ENCODE measurements at regions not wholly inside any gene's neighbourhood (a gene's known extent, or its start where the extent isn't known, plus 50 kb on each side); places are given as distances from the start of the nearest gene placed in this dataset.

GRCh38 chr3:150273396-150273795 is 134.7 kb upstream of the TSC22D2 start:
- Histone ChIP-seq H3K4me3 (ENCODE audit: control extremely low read depth in 1 of 5, extremely low read depth in 1 of 5, insufficient read depth in 1 of 5, low read depth in 2 of 5, low read length in 4 of 5) (no peak overlapping the region), H3K9ac (ENCODE audit: low read length) (no peak overlapping the region), H3K4me1 (ENCODE audit: control insufficient read depth in 2 of 2, insufficient read depth in 2 of 2, low read length in 2 of 2) (no peaks in the 10 kb centered on the region), H3K27me3 (replicated peaks in 1 of 4; ENCODE audit: control extremely low read depth in 1 of 4, control insufficient read depth in 3 of 4, insufficient read depth in 4 of 4, low read length in 3 of 4) (peaks cover 0 to 4% (median 1%) of the 10 kb centered on the region in 4 experiments), H3K4me2 (replicated peaks; ENCODE audit: low read depth, low read length, poor library complexity, severe bottlenecking) (no peak overlapping the region), H3K27ac (ENCODE audit: low read length in 2 of 2) (no peak overlapping the region), H3K9me3 (ENCODE audit: control extremely low read depth in 1 of 3, control insufficient read depth in 2 of 3, insufficient read depth in 1 of 3, low read length in 2 of 3) (no peaks in the 10 kb centered on the region), H3K79me2 (ENCODE audit: control insufficient read depth, insufficient read depth, low read length) (no peaks in the 10 kb centered on the region), H2AFZ (ENCODE audit: insufficient read depth, low read depth, low read length, poor library complexity, severe bottlenecking) (no peak overlapping the region), H3K36me3 (replicated peaks in 1 of 2; ENCODE audit: control extremely low read depth in 1 of 2, control insufficient read depth in 1 of 2, extremely low read depth in 1 of 2, insufficient read depth in 2 of 2, low read length in 1 of 2) (no peaks in the 10 kb centered on the region), H4K20me1 (ENCODE audit: control insufficient read depth, insufficient read depth, low read length, poor library complexity, severe bottlenecking) (no peaks in the 10 kb centered on the region)
- no peak overlapping the region for H3K27ac Mint-ChIP-seq
- CTCF ChIA-PET: interaction anchor here (0.9 kb wide), 1 partner anchor 43 kb away, joined by 3 read pairs; no protein-coding TSS in a partner anchor
- peaks cover 21% of the 10 kb centered on the region for H3K27me3 Mint-ChIP-seq
- ATAC-seq (ENCODE audit: low read depth): no peak
- DNase-seq: no peak
- no CpG with 5 or more reads among the region's 2 CpGs for WGBS (ENCODE audit: insufficient coverage)
- H3K4me3 Mint-ChIP-seq: no peak overlapping the region
- no peaks in the 10 kb centered on the region for H3K9me3 Mint-ChIP-seq (ENCODE audit: insufficient read depth)
- POLR2A ChIA-PET: no interaction called here
- no peaks in the 10 kb centered on the region for H3K4me1 Mint-ChIP-seq
- intact Hi-C loops (cut with micrococcal nuclease): no loop called here
- TF ChIP-seq CTCF (IDR thresholded peaks at IDR 0.05) (no peak), EZH2 (IDR thresholded peaks at IDR 0.05; ENCODE audit: borderline replicate concordance, insufficient read depth, low read depth, low read length, poor library complexity, severe bottlenecking) (no peak)

GRCh38 chr3:150271591-150271960 is 136.5 kb upstream of the TSC22D2 start:
- Mint-ChIP-seq H3K4me3 (no peak overlapping the region), H3K27me3 (peaks cover 13% of the 10 kb centered on the region), H3K27ac (no peak overlapping the region), H3K4me1 (no peaks in the 10 kb centered on the region), H3K9me3 (ENCODE audit: insufficient read depth) (no peaks in the 10 kb centered on the region)
- H2AFZ ChIP-seq (ENCODE audit: insufficient read depth, low read depth, low read length, poor library complexity, severe bottlenecking): no peak overlapping the region
- H3K4me3 ChIP-seq (ENCODE audit: control extremely low read depth in 1 of 5, extremely low read depth in 1 of 5, insufficient read depth in 1 of 5, low read depth in 2 of 5, low read length in 4 of 5): no peak overlapping the region
- peaks cover 0 to 3% (median 0%) of the 10 kb centered on the region in 4 experiments for H3K27me3 ChIP-seq (replicated peaks in 1 of 4; ENCODE audit: control extremely low read depth in 1 of 4, control insufficient read depth in 3 of 4, insufficient read depth in 4 of 4, low read length in 3 of 4)
- H3K9ac ChIP-seq (ENCODE audit: low read length): no peak overlapping the region
- ATAC-seq (ENCODE audit: low read depth) (no peak), DNase-seq (no peak)
- no peak overlapping the region for H3K4me2 ChIP-seq (replicated peaks; ENCODE audit: low read depth, low read length, poor library complexity, severe bottlenecking)
- H3K36me3 ChIP-seq (replicated peaks in 1 of 2; ENCODE audit: control extremely low read depth in 1 of 2, control insufficient read depth in 1 of 2, extremely low read depth in 1 of 2, insufficient read depth in 2 of 2, low read length in 1 of 2): no peaks in the 10 kb centered on the region
- no peaks in the 10 kb centered on the region for H3K4me1 ChIP-seq (ENCODE audit: control insufficient read depth in 2 of 2, insufficient read depth in 2 of 2, low read length in 2 of 2)
- ChIA-PET CTCF (interaction anchor here (1.1 kb wide), 1 partner anchor 224 kb away, joined by 3 read pairs; no protein-coding TSS in a partner anchor), POLR2A (no interaction called here)
- H3K9me3 ChIP-seq (ENCODE audit: control extremely low read depth in 1 of 3, control insufficient read depth in 2 of 3, insufficient read depth in 1 of 3, low read length in 2 of 3): no peaks in the 10 kb centered on the region
- H4K20me1 ChIP-seq (ENCODE audit: control insufficient read depth, insufficient read depth, low read length, poor library complexity, severe bottlenecking): no peaks in the 10 kb centered on the region
- TF ChIP-seq EZH2 (IDR thresholded peaks at IDR 0.05; ENCODE audit: borderline replicate concordance, insufficient read depth, low read depth, low read length, poor library complexity, severe bottlenecking) (no peak), CTCF (IDR thresholded peaks at IDR 0.05) (no peak)
- no peak overlapping the region for H3K27ac ChIP-seq (ENCODE audit: low read length in 2 of 2)
- intact Hi-C loops (cut with micrococcal nuclease): no loop called here
- no peaks in the 10 kb centered on the region for H3K79me2 ChIP-seq (ENCODE audit: control insufficient read depth, insufficient read depth, low read length)
